CD14-positive monocyte (primary cell): ENCODE measurements at regions not wholly inside any gene's neighbourhood (a gene's known extent, or its start where the extent isn't known, plus 50 kb on each side); places are given as distances from the start of the nearest gene placed in this dataset.
"Not testable (repeated sequence)": the region's sequence is repeated elsewhere in the genome, so short reads cannot be mapped to it uniquely, and the experiment has no call there.

Source experiments
- DNase-seq, 3 donors: peaks; one replicate each; pipeline ENCODE4 v3.0.0-alpha.2; 2011 to 2022
- H2AFZ ChIP-seq: 2 replicates; pipeline ENCODE4 v1.6.0; 2012; ENCODE audit warnings: mild to moderate bottlenecking, low read depth, low read length, inconsistent platforms; ENCODE audit not compliant: insufficient read depth, poor library complexity, severe bottlenecking
- H3K27ac ChIP-seq, 2 donors: 1 replicate in 1 of 2; 2 replicates in 1 of 2; pipeline ENCODE4 v1.5.1; 2012 to 2013; ENCODE audit warnings: low read length in 2 of 2, control low read depth in 1 of 2, inconsistent platforms in 1 of 2, low read depth in 1 of 2, mild to moderate bottlenecking in 1 of 2
- H3K27me3 ChIP-seq, 2 donors: one replicate each; pipeline versions ENCODE4 v1.6.0 to v1.6.1; 2011 to 2013; ENCODE audit warnings: low read length in 2 of 2; ENCODE audit not compliant: control insufficient read depth in 2 of 2, insufficient read depth in 2 of 2
- H3K36me3 ChIP-seq, 2 donors: replicated peaks in 1 of 2; 1 replicate in 1 of 2; 2 replicates in 1 of 2; pipeline versions ENCODE4 v1.5.1 to v1.6.1; 2012 to 2013; ENCODE audit warnings: low read length in 2 of 2, control low read depth in 1 of 2, inconsistent platforms in 1 of 2, mild to moderate bottlenecking in 1 of 2; ENCODE audit not compliant: insufficient read depth in 2 of 2, control insufficient read depth in 1 of 2
- H3K4me1 ChIP-seq, 2 donors: 1 replicate in 1 of 2; 2 replicates in 1 of 2; pipeline versions ENCODE4 v1.5.1 to v1.6.1; 2012 to 2013; ENCODE audit warnings: low read length in 2 of 2, control low read depth in 1 of 2, inconsistent platforms in 1 of 2, mild to moderate bottlenecking in 1 of 2, moderate library complexity in 1 of 2; ENCODE audit not compliant: insufficient read depth in 2 of 2, control insufficient read depth in 1 of 2
- H3K4me2 ChIP-seq: replicated peaks from 2 replicates; pipeline ENCODE3; 2012; ENCODE audit warnings: low read length, moderate library complexity, mild to moderate bottlenecking; ENCODE audit not compliant: poor library complexity, severe bottlenecking; ENCODE audit errors: extremely low read depth
- H3K4me3 ChIP-seq, 3 experiments: fragments of 200-600 bp in 1 of 3; sonication (generic) in 1 of 3; replicated peaks in 1 of 3; 1 replicate in 2 of 3; 2 replicates in 1 of 3; pipeline ENCODE4 v1.5.1; 2011 to 2013; ENCODE audit warnings: low read length in 3 of 3, mild to moderate bottlenecking in 3 of 3, control low read depth in 2 of 3, low read depth in 2 of 3, inconsistent platforms in 1 of 3, moderate library complexity in 1 of 3
- H3K79me2 ChIP-seq: 2 replicates; pipeline ENCODE4 v1.6.0; 2012; ENCODE audit warnings: mild to moderate bottlenecking, control low read depth, inconsistent platforms, low read length, moderate library complexity; ENCODE audit not compliant: insufficient read depth
- H3K9ac ChIP-seq: 2 replicates; pipeline ENCODE4 v1.6.0; 2017; ENCODE audit warnings: low read length, mild to moderate bottlenecking; ENCODE audit not compliant: insufficient read depth, poor library complexity, severe bottlenecking
- H3K9me3 ChIP-seq, 2 donors: replicated peaks in 1 of 2; 1 replicate in 1 of 2; 2 replicates in 1 of 2; pipeline versions ENCODE4 v1.5.1 to v1.6.1; 2012 to 2013; ENCODE audit warnings: low read length in 2 of 2, control low read depth in 1 of 2; ENCODE audit not compliant: control insufficient read depth in 1 of 2, insufficient read depth in 1 of 2
- H4K20me1 ChIP-seq: 2 replicates; pipeline ENCODE4 v1.6.0; 2012; ENCODE audit warnings: mild to moderate bottlenecking, low read length, control low read depth, moderate library complexity; ENCODE audit not compliant: insufficient read depth
- H3K27ac Mint-ChIP-seq, 7 donors: one replicate each; pipeline ENCODE4 v1.8.0; 2020; ENCODE audit warnings: mild to moderate bottlenecking in 7 of 7, mixed read lengths in 7 of 7, moderate library complexity in 6 of 7, inconsistent platforms in 2 of 7
- H3K27me3 Mint-ChIP-seq, 3 donors: one replicate each; pipeline ENCODE4 v1.8.0; 2021 to 2022; ENCODE audit warnings: low read depth in 3 of 3, mild to moderate bottlenecking in 3 of 3, mixed read lengths in 3 of 3, moderate library complexity in 3 of 3, inconsistent platforms in 1 of 3
- H3K36me3 Mint-ChIP-seq, 2 donors: one replicate each; pipeline ENCODE4 v1.8.0; 2020; ENCODE audit warnings: mixed read lengths in 2 of 2, inconsistent platforms in 1 of 2, mild to moderate bottlenecking in 1 of 2
- H3K4me1 Mint-ChIP-seq: one replicate; pipeline ENCODE4 v1.8.0; 2020; ENCODE audit warnings: mild to moderate bottlenecking, mixed read lengths
- H3K4me3 Mint-ChIP-seq, 2 donors: one replicate each; pipeline ENCODE4 v1.8.0; 2020; ENCODE audit warnings: mild to moderate bottlenecking in 2 of 2, mixed read lengths in 2 of 2, moderate library complexity in 1 of 2
- H3K9me3 Mint-ChIP-seq, 7 donors: one replicate each; pipeline ENCODE4 v1.8.0; 2020 to 2022; ENCODE audit warnings: mixed read lengths in 7 of 7, mild to moderate bottlenecking in 6 of 7, moderate library complexity in 6 of 7, inconsistent platforms in 2 of 7
- WGBS: methylation state at CpG from one replicate; pipeline ENCODE4 v1.1.5; 2013; ENCODE audit warnings: missing lambda C conversion rate; ENCODE audit not compliant: insufficient coverage; 5-methylcytosine and 5-hydroxymethylcytosine counted together
- intact Hi-C, 2 donors: fragments of 100-400 bp; cut with micrococcal nuclease; formaldehyde crosslinking; loops; one replicate each; pipeline versions ENCODE4 v1.15.0 to v1.15.1; 2023
- TF ChIP-seq, protein P1 (sequence below): fragments of 200-600 bp; IDR thresholded peaks from one replicate; pipeline ENCODE4 v1.8.0; 2022; ENCODE audit warnings: antibody characterized with exemption, mild to moderate bottlenecking

DNA sequence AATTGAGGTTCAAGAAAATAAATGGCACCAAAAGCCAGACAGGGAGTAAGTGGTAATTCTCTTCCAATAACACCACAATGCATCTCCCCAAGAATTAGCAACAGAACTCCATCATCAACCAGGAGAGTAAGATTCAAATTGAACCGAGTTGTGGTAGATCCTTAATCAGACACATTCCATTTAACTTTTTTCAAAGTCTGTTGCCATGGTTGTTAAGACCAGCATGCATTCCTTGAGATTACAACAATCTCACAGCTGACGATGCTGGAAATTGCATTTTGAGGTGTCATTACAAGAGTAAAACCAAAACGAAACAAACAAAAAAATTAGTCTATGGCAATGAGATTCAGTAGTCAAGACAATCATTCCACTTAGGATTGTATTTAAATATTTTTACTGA, 78.9 kb upstream of the ZNF462 start:
- H3K27ac ChIP-seq, result no peak overlapping the region
- no peak overlapping the region for H2AFZ ChIP-seq
- Mint-ChIP-seq H3K9me3 (peaks cover 0 to 17% (median 9%) of the 10 kb centered on the region in 7 donors), H3K27me3 (peaks cover 0 to 3% (median under 1%) of the 10 kb centered on the region in 3 donors), H3K36me3 (no peaks in the 10 kb centered on the region), H3K4me1 (peaks cover 5% of the 10 kb centered on the region), H3K4me3 (no peak overlapping the region), H3K27ac (no peak overlapping the region)
- H3K4me1 ChIP-seq, result no peaks in the 10 kb centered on the region
- no peaks in the 10 kb centered on the region for H3K36me3 ChIP-seq
- no peak overlapping the region for H3K4me2 ChIP-seq
- TF ChIP-seq, protein P1, sequence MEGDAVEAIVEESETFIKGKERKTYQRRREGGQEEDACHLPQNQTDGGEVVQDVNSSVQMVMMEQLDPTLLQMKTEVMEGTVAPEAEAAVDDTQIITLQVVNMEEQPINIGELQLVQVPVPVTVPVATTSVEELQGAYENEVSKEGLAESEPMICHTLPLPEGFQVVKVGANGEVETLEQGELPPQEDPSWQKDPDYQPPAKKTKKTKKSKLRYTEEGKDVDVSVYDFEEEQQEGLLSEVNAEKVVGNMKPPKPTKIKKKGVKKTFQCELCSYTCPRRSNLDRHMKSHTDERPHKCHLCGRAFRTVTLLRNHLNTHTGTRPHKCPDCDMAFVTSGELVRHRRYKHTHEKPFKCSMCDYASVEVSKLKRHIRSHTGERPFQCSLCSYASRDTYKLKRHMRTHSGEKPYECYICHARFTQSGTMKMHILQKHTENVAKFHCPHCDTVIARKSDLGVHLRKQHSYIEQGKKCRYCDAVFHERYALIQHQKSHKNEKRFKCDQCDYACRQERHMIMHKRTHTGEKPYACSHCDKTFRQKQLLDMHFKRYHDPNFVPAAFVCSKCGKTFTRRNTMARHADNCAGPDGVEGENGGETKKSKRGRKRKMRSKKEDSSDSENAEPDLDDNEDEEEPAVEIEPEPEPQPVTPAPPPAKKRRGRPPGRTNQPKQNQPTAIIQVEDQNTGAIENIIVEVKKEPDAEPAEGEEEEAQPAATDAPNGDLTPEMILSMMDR, result no peak
- H3K9me3 ChIP-seq, result no peaks in the 10 kb centered on the region
- no CpG with 5 or more reads among the region's 3 CpGs for WGBS
- DNase-seq, result no peak
- no peak overlapping the region for H3K9ac ChIP-seq
- intact Hi-C loops, result no loop called here
- no peak overlapping the region for H3K4me3 ChIP-seq
- H4K20me1 ChIP-seq, result no peaks in the 10 kb centered on the region
- no peaks in the 10 kb centered on the region for H3K79me2 ChIP-seq
- H3K27me3 ChIP-seq, result no peaks in the 10 kb centered on the region

DNA sequence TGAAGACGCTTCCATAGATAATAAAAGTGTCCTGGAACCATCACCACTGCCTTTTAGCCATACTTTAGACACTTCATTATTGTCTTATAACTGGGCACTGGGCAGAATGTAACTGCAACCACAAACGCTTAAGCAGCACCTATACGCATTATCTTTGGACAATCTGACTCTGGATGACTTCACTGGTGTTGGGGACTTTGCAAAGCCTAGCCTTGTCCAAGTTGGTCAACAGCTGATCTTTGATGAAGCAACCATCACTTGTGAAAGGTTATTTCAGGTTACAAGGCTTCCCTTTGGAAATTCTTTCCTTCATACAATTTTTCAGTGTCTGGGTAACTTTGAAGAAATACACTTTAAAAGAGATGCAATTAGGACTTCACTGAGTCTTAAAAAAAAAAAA, 77.8 kb upstream of the ZNF462 start:
- Mint-ChIP-seq H3K9me3 (peaks cover 0 to 15% (median 5%) of the 10 kb centered on the region in 7 donors), H3K4me1 (no peaks in the 10 kb centered on the region), H3K4me3 (no peak overlapping the region), H3K27ac (no peak overlapping the region), H3K36me3 (no peaks in the 10 kb centered on the region), H3K27me3 (peaks cover 0 to 4% (median 4%) of the 10 kb centered on the region in 3 donors)
- no peak for DNase-seq
- no peaks in the 10 kb centered on the region for H3K79me2 ChIP-seq
- no peak overlapping the region for H3K4me2 ChIP-seq
- no peaks in the 10 kb centered on the region for H3K4me1 ChIP-seq
- TF ChIP-seq, protein P1, result no peak
- H3K9me3 ChIP-seq, result no peaks in the 10 kb centered on the region
- H3K9ac ChIP-seq, result no peak overlapping the region
- no peak overlapping the region for H3K4me3 ChIP-seq
- no peak overlapping the region for H2AFZ ChIP-seq
- no peak overlapping the region for H3K27ac ChIP-seq
- intact Hi-C loops, result no loop called here
- H3K36me3 ChIP-seq, result no peaks in the 10 kb centered on the region
- H4K20me1 ChIP-seq, result no peaks in the 10 kb centered on the region
- WGBS, result 96% methylated on average over 3 of the region's 3 CpGs
- no peaks in the 10 kb centered on the region for H3K27me3 ChIP-seq

DNA sequence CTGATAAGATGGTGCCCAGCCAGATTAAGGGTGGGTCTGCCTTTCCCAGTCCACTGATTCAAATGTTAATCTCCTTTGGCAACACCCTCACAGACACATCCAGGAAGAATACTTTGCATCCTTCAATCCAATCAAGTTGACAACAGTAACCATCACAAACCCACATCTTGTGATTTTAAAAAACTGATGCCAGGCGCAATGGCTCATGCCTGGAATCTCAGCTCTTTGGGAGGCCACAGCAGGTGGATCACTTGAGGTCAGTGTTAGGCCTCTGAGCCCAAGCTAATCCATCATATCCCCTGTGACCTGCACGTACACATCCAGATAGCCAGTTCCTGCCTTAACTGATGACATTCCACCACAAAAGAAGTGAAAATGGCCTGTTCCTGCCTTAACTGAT, 74.9 kb upstream of the ZNF462 start:
- WGBS, result 0% methylated on average over 1 of the region's 2 CpGs
- H4K20me1 ChIP-seq, H3K4me2 ChIP-seq, H3K4me3 Mint-ChIP-seq, H3K27ac ChIP-seq, H3K27ac Mint-ChIP-seq, H3K9me3 Mint-ChIP-seq, H3K9me3 ChIP-seq, H2AFZ ChIP-seq, intact Hi-C loops, H3K27me3 Mint-ChIP-seq, DNase-seq, H3K36me3 ChIP-seq, H3K27me3 ChIP-seq, H3K9ac ChIP-seq, H3K36me3 Mint-ChIP-seq, H3K4me1 ChIP-seq, H3K79me2 ChIP-seq, H3K4me1 Mint-ChIP-seq, H3K4me3 ChIP-seq: not testable (repeated sequence)
